ENCODE measurements at regions not wholly inside any gene's neighbourhood (a gene's known extent, or its start where the extent isn't known, plus 50 kb on each side); places are given as distances from the start of the nearest gene placed in this dataset.

DNA sequence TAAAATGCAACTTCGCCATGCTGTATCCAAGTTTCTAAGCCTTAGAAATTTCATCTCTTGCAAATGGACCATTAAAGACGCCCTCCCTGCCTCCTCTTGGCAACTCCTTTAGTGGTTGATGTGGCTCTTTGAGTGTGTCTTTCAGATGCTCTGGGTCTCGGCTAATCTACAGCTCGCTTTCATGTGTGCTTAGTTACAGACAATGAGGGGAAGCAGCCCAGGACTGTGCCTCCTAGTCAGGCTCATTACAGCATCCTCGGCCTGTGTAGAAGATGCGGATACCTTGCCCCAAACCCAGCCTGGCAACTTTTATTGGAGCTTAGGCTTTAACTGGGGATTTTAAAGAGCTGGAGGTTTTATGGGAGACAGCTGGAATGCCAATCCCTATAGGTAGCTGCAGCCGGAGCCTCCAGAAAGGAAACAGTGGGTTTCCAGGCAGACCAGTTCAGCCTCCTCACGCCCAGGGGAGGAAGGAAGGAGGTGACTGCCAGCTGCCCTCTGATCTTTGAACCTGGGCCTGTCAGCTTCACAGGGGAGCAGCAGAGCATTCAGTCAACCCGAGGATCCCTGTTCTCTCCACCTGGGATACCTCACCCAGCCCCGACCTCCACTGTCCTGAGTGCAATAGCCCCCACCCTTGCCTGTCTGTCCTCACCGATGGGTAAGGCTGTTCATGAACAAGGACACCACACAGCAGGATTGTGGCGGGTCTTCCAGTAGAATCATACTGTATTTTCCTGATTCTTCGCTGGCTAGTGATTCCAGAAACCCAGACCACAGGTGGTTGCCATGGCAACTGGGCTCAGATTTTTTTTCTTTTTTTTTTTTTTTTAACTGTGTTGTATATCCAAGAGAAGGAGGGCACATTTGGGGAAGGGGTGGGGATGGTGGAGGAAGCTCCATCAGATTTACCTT lies 638.5 kb downstream of the MED13L start:
- no peak for DNase-seq

DNA sequence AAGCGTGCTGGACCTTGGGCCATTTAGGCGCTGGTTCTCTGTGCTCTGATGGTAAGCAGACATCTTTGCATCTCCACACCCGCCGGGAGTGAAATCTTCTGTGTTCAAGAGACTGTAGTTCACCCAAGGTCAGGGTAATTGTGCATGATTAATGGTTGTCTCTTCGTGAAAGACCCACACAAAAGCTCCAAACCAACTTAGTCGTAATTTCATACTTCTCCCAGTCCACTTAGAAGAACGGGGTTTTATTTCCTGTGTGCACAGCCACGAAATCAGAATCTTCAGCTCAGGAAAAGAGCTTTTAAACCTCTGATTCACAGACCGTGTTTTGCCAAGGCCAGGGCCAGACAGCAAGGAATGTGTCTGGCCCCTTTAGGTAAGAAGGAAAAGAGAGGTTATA lies 640.9 kb downstream of the MED13L start:
- DNase-seq = no peak

DNA sequence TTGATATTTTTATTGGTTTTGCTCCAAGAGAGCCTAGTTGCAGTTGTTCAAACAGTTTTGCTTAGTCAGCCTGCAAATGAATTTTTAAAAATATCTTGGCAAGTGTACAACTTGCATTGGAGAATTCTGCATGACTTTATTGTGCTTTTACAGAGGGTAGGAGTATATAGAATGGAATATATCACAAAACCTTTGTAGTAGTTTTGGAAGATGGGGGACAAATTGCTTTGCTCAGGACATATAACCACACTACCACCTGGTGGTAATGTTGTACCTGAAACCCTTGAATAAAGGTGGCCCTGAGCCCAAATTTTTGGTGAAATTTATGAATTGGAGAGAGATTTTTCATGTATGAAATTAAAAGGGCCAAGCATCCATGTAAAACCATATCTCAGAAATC lies 645.2 kb downstream of the MED13L start:
- DNase-seq = no peak

DNA sequence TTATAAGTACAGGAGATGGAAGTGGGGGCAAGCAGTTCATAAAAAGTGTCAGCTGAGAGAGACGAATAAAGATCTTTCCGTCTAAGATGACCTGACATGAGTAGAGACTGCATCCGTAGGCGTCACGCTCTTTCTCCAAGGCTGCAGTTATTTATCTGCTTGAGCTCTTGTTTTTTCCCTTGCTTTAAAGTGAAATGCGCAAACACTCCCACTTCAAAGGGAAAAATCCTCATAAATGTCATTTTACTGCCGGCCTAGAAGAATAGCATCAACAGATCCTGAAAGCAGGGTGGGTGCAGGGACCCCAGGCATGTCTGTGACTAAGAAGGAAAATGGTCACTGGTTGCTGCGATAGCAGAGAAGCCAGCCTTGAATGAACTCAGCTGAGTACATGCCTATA lies 647.4 kb downstream of the MED13L start:
- DNase-seq = no peak

DNA sequence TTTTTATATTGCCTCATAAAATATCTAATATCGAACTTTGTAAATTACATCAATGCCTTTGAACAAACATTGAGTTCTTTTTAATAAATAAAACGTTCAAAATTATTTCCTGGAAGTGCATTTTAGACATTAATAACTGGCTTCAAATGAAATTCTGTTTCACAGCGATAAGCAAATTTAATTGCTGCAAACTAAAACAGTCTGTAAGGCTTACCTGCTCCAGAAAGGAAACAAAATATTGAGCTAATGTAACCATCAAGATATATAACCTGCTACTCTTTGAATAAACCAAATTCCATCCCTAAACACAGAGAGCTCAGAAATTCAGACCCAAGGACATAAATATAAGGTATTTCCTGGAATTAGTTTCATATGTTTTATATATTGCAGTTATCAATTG lies 651.3 kb downstream of the MED13L start:
- no peak for DNase-seq

DNA sequence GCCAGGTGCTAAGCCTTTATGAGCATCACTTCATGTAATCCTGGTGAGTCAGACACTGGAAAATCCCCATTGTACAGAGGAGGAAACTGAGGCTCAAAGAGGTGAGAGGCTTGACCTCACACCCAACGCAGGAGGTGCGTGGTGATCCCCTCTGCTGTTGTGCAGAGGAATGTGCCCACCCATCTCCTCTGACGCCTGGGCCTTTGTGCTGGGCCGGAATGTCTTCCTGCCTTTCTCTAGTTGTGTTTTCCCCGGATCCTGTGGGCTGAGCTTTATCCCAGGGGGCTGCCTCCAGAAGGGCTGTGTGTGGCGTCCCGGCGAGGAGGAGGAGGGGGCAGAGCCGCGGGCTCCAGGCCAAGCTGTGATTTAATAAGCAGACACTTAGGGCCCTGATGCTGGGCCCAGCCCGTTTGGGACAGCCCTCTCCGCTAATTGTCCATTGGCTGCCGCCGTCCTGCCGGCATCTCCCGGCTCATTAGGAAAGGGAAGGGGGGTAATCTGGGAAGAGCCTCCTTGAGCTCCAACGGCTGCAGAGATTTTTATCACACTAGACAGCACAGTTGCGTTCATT lies 653.6 kb downstream of the MED13L start:
- DNase-seq = no peak

DNA sequence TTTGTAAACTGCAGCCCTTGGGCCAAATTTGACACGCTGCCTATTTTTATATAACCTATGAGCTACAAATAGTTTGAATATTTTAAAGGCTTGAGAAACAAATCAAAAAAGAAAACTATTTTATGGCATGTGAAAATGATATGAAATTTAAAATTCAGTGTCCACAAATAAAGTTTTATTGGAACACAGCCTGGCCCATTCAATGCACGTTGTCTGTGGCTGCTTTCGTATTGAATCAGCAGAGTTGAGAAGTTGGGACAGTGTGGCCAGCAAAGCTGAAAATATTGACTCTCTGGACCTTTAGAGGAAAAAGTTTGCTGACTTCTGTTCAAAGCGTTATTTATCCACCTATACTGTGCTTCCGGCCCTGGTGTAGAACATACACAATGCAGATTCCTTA lies 654.2 kb downstream of the MED13L start:
- DNase-seq = no peak

DNA sequence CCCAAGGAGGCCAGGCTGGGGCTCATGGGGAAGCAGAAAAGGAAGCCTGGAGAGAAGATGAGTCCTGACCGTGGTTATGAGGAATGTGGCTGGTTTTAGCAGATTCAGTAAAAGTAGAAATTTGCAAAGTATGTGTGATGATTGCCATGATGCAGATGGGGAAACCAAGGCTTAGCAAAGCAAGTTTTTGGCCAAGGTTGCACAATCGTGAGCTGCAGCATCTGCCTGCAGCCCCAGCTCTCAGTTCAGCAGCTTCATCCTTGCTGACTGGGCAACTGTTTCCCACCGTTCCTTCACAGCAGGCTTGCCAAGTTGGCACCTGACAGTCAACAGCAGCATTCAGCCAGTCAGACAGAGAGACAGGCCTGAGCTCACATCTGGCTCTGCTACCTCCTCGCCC lies 656.7 kb downstream of the MED13L start:
- no peak for DNase-seq

DNA sequence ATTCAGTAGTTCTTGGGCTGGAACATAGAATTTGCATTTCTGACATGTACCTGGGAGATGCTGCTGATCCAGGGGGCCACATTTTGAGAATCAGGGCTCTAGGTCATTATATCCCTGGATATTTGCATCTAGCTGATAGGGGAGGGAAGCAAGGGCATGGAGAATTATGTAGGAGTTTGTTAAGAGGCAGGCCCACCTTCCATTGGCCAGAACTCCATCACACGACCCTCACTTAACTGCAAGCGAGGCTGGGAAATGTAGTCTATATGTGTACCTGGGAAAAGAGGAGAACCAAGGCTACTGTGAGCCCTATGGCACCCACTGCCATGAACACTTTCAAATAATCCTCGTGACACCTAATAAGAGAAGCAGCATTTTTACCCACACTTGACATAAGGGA lies 657.6 kb downstream of the MED13L start:
- no peak for DNase-seq

DNA sequence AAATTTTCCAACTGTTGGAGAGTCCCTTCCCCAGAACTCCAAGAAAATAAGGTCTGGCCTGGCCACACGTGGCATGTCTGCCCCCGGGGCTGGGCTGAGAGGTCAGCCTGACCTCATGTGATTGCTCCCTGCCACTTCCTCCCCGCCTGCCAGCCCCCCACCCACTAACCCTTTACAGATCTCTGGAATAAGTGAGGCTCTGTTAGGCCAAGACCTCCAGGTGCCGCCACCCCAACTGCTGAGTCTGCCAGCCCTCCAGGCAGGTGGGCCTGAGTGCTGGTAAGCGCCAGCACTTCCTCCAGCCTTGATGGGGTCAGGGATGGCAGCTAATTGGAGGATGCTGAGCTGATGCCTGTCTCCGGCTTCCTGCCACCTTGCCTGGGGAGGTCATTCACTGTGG lies 658.4 kb downstream of the MED13L start:
- DNase-seq = no peak

DNA sequence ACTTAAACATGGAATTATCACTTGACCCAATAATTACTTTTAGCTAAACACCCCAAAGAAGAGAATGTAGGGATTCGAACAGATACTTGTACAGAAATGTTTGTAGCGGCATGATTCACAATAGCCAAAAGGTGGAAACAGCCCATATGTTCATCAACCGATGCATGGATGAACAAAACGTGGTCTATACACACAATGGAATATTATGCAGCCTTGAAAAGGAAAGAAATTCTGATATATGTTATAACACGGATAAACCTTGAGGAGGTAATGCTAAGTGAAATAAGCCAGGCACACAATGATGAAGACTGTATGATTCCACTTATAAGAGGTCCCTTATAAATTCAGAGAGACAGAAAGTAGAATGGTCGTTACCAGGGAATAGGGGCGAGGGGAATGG lies 659.4 kb downstream of the MED13L start:
- no peak for DNase-seq

DNA sequence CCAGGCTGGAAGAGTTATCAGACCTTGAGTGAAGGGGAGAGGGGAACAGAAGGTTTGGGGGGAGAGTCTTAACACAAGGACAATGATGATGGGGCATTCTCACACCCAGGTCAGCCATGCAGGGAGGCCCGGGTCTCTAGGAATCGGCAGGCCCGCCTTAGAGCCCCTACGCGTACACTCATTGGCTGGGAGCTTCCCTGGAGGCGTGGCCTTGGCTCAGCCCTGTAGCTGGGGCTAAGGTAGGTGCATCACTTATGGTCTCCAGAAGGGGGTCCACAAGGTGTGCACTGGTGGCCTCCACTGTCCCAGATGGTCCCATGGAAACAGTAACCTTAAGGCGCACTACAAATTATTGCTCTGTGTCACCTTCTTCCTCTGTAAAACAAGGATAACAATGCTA lies 660.1 kb downstream of the MED13L start:
- DNase-seq = no peak

DNA sequence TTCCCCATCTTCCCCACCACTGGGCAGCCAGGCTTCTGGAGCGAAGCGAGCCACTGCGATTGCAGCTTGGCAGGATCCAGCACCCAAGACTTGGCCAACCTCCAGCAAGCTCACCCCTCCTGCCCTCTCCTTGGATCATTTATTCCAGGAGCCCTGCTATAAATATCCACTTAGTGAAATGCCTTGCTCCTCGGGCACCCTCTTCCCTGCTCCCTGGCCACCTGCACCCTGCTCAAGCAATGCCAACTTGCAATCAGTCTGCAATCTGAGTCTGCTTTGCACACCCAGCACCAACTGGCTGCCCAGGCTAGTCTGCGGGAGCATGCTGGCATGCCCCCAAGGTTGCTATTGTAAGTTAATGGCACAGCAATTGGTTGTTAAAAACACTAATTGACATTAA lies 666.0 kb downstream of the MED13L start:
- no peak for DNase-seq

DNA sequence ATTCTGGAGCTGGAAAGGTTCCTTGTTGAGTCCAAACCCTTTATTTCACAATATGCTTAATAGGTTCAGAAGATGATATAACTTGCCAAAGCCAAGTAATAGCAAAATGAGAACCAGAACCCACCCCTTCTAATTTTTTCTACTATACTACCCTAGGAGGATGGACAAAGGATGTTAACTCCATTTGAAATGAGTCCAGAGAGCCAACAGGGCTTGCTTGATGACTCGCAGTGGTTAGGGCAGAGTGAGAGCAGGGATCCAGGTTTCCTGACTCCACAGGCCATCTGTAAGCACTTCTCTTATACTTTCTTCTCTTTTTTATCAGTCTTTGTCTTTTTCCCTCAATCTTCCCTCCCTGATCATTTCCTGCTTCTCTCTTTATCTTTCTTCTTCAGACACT lies 668.1 kb downstream of the MED13L start:
- no peak for DNase-seq

DNA sequence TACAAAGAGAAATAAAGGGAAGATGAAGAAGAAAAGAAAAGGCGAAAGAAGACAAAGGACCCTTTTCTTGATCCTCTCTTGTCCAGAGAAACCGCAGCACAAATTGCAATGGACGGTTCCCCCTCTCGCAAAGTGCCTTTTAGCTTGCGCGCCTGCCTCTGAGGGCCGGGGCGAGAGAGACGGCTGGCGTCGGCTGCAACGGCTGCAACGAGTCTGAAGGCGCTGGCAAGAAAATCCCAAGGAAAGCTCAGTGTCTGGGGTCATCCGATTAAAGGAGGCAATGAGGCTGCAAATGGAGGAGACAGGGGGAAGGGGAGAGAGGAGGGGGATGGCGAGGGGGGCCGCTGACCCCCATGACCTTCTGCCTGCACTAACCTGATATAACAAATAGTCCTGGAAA lies 671.5 kb downstream of the MED13L start:
- no peak for DNase-seq

DNA sequence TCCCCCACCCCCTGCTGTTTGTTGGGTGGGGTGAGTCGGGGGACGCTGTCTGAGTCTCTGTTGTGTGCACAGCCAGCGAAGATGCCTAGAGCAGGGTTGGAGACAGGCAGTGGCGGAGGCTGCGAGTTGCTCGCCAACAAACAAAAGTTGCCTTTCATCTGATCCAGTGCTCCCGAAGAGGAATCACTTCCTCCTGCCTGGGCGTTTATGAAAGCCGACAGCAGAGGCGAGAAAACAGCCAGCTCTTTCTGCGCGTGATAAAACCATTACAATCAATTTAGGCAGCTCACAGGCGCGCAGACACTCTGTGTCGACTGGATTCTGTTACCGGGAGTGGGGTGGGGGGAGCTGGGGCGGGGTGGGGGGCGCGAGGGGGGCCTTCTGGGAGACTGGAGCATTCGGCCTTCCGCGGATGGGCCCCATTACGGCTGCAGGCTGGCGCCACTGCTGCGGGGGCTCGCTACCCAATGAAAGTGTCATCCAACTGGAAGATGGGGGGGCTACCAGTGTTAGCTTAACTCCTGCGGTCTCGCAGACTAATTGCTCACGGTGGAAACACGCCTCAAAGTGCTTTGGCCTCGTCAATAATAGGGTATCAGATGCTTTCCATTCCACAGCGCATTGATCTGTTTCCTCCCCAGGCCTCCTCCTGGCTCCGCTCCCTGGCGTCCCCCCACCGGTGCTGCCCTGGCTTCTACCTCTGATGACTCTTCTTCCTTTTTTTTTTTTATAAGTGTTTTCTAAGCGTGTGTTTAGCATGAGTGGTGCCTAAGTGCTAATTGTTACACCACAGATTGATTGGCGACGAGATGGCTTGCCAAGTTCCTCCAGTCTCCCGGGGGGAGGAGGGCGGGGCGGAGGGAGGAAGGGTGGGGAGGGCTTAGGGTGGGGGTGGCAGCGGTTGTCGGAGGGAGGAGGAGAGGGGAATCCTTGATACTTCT lies 678.4 kb downstream of the MED13L start:
- peak; percentile 4 for DNase-seq

DNA sequence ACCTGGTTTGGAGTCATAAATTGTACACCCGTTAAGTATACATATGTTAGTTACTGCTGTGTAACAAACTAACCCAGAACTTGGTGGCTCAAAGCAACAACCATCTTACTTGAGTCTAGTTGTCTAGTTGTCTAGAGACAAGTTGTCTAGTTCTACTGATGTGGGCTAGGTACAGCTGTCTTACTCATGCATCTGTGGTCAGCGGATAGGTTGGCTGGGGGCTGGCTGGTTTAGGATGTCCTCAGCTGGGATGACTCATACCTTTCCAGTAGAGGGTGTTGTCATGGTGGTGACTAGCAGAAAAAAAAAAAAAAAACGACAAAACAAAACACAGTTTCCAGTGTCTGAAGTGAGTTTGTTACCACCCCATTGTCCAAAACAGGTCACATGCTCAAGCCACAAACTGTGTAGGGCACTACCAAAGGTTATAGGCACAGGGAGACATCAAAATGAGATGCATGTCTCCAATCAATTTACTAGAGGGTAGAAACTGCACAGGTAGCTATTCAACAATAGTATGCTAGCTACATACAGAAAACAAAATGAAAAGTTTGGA lies 680.3 kb downstream of the MED13L start:
- DNase-seq = peak; percentile 60

DNA sequence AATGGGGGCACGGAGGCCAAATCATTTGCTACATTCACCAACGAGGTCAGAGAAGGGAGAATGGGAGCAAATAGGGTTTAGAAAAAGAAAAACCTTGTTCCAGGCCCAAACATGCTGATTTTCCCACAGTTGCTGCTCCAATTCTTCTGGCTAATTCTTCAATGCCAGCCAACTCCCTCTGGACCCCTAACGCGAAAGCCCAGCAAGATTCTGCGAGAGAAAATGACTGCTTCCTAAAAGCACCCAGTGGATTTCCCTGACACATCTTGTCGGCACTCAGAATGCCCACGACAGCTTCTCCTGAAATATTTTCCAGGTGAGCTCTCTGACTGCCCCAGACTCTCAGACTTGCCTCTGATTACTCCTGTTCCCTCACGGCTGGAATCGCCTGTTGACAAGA lies 689.4 kb downstream of the MED13L start:
- no peak for DNase-seq

DNA sequence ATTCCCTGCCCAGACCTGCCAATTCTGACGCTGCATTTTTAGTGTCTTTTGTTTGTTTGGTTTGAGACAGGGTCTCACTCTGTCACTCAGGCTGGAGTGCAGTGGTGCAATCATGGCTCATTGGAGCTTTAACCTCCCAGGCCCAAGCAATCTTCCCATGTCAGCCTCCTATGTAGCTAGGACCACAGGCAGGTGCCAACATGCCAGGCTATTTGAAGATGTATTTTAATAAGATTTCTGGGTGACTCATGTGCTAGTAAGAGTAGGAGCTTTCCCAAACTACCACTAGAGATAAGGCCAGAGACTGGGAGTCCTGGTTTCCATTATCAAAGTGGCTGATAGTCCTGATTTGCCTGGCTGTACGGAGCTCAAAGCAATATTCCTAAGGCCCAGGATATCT lies 693.3 kb downstream of the MED13L start:
- no peak for DNase-seq

DNA sequence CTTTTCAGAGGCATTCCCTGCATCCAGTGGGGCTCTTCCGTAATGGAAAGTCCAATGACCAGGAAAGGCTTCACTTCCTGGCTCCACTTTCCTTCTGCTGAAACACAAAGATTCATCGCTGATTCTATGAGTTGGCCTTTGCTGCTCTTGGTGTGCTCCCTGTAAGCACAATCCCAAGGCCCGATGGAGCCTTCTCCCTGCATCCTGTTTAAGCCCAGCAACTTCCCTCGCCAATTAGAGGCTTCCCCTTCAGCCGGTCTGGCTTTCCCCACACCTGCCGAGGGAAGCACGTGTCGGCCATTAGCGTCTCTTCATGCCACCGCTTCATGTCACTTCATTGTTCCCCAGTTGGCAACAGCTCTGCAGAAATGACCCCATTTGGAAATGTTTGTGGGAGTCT lies 693.9 kb downstream of the MED13L start:
- DNase-seq = no peak

DNA sequence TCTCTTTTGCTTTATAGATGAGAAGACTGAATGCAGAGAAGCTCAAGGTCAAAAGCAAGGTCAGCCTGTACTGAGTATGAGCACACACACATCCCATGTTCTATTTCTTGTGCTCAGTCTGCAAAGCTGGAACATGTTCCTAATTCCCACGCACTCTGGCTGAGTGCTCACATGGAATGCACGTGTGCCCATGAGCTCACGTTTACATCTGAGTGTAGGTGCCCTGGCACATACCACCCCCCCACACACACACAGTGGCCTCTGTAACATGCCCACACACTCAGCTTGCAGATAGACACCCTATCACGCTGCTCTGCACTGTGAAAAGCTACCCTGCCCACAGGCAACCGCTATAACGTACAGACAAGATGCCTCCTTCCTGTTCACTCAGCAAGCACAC lies 700.1 kb downstream of the MED13L start:
- DNase-seq = no peak

DNA sequence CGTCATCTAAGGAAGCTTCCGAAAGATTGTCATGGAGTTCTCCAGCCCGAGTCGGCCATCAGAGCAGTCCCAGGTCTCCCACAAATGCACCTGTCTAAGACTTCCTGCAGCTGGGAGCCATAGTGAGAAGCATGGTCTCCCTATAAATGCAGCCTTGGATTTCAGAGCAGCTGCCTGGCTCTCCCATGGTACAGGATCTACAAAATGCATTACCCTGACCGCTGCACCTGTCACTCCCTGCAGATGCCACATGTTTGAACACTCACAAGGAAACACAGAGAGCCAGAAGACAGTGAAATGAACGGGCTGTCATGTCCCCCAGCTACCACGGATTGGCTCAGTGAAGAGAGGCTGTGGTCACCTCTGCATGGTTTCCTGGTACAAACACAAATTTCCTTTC lies 702.7 kb downstream of the MED13L start:
- DNase-seq = no peak

DNA sequence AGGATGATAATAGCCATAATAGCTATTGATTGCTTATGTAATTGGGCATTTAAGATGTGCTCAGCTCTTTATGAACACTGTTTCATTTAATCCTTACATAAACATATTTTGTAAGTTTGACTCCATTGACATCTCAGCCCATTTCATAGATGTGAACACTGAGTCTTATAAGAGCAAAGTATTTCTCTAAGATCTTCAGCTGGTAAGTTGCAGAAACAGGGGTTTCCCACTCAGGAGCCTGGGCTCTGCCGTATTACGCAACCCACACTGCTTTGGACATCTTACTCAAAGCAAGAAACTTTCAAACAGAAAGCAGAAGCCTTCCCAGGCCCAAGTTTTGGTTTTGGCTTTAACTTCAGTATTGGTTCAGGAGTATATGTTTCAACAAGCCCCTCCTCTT lies 705.1 kb downstream of the MED13L start:
- DNase-seq = no peak

Data from fibroblast of skin of back (primary cell).